Fibroblast of pulmonary artery (primary cell): ENCODE measurements at regions not wholly inside any gene's neighbourhood (a gene's known extent, or its start where the extent isn't known, plus 50 kb on each side); places are given as distances from the start of the nearest gene placed in this dataset.

ENCODE experiments used
- DNase-seq: peaks from one replicate; pipeline ENCODE4 v3.0.0-alpha.2; 2010; ENCODE audit warnings: low read depth
- H3K4me3 ChIP-seq: replicated peaks from 2 replicates; pipeline ENCODE4 v1.5.1; 2011; ENCODE audit warnings: low read depth, mild to moderate bottlenecking, control low read depth, low read length, moderate library complexity
- TF ChIP-seq, protein P1 (sequence below): IDR thresholded peaks from 2 replicates; pipeline ENCODE4 v1.5.1; 2011; ENCODE audit warnings: mild to moderate bottlenecking, control low read depth, low read length, inconsistent platforms; ENCODE audit errors: missing control alignments

DNA sequence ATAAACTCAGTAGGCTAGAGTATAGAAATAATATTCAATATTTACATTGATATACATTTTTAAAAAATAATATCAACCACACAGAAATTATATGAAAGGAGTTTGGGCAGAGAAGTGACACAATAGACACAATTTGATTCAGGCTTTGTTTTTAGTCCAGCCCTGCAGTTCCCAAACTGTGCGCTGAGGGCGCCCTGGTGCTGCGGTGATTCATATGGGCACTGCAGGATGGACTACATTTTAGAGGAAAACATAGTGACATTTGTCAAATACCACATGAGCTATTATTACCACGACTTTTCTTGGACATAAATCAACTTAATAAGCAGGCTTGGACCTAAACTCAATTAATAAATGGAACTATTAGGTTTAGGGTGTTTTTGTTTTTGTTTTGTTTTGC, 364.3 kb upstream of the ID4 start:
- TF ChIP-seq, protein P1, sequence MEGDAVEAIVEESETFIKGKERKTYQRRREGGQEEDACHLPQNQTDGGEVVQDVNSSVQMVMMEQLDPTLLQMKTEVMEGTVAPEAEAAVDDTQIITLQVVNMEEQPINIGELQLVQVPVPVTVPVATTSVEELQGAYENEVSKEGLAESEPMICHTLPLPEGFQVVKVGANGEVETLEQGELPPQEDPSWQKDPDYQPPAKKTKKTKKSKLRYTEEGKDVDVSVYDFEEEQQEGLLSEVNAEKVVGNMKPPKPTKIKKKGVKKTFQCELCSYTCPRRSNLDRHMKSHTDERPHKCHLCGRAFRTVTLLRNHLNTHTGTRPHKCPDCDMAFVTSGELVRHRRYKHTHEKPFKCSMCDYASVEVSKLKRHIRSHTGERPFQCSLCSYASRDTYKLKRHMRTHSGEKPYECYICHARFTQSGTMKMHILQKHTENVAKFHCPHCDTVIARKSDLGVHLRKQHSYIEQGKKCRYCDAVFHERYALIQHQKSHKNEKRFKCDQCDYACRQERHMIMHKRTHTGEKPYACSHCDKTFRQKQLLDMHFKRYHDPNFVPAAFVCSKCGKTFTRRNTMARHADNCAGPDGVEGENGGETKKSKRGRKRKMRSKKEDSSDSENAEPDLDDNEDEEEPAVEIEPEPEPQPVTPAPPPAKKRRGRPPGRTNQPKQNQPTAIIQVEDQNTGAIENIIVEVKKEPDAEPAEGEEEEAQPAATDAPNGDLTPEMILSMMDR = peak; percentile 33
- DNase-seq = peak; percentile 12
- H3K4me3 ChIP-seq = no peak overlapping the region

DNA sequence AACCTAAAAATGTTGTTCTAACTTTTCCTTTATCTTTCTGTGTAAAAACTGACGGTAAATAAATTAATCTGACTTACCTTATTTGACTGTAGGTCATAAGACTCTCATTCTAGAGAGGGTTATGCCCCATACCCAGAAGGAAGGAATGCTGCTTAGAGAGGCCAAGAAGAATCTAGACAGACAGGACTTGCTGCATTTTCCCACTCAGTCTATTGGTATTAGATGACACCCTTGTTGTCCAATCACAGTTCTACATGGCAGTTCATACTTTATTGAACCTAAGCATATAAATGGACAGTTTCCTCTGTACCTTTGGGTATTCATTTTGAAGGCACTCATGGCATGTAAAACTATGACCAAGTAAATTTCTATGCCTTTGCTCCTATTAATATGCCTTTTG, 359.6 kb upstream of the ID4 start:
- H3K4me3 ChIP-seq = no peak overlapping the region
- no peak for DNase-seq
- TF ChIP-seq, protein P1 = no peak

DNA sequence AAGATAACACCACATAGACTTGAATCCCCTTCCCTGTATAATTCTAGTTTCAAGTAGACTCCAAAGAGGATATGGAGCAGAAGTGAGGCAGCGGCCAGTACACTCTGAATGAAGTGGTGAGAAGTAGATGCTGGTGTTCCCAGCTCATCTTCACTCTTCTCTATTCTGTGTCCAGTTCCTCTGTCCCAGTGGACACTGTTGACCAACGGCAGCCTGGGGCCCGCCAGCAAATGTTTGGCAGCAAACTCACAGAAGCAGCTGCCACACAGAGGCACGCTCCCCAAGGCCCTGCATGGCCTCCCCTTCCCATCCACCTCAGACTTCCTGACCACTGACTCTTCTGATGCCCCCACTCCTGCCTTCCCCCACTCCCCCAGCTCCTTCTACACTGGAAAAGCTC, 358.9 kb upstream of the ID4 start:
- TF ChIP-seq, protein P1 = no peak
- DNase-seq = no peak

DNA sequence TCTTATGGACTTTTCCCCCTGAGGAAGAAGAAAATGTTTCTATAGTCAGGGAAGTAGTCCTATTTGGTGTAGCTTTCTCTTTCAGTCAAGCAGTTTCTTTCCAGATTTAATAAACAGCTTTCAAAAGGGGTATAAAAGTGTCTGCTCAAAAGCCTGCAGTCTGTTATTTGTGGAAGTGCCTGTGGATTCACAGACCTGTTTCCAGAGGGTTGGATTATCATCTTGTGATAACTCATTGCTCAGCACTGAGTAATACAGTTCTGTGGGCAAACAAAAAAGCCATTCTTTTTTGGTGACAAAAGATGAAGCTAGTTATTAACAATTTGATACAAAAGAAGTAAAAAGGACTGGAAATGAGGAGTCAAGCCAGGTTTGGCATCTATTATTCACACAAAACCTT, 358.2 kb upstream of the ID4 start:
- TF ChIP-seq, protein P1 = no peak
- DNase-seq = peak; percentile 10
- H3K4me3 ChIP-seq = no peak overlapping the region

More for the DNA sequence above, 358.9 kb upstream of the ID4 start:
- H3K4me3 ChIP-seq = no peak overlapping the region

DNA sequence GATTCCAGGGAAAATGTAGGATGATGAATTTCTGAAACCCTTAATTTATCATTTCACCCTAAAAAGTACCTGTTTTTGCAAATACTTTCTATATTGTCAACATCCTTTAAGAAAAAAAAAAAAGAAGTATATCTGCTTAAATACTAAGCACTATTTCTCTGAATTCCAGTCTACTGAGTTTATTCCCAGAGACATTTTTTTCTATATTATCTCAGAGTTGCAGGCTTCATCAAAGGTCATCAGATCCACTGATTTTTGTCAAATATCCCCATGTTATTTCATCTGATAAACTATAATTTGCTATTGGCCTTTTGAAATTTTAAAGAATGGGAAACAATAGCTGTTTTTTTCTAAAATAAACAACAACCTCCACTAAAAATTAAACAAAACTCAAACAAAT, 357.6 kb upstream of the ID4 start:
- TF ChIP-seq, protein P1 = no peak
- no peak for DNase-seq

DNA sequence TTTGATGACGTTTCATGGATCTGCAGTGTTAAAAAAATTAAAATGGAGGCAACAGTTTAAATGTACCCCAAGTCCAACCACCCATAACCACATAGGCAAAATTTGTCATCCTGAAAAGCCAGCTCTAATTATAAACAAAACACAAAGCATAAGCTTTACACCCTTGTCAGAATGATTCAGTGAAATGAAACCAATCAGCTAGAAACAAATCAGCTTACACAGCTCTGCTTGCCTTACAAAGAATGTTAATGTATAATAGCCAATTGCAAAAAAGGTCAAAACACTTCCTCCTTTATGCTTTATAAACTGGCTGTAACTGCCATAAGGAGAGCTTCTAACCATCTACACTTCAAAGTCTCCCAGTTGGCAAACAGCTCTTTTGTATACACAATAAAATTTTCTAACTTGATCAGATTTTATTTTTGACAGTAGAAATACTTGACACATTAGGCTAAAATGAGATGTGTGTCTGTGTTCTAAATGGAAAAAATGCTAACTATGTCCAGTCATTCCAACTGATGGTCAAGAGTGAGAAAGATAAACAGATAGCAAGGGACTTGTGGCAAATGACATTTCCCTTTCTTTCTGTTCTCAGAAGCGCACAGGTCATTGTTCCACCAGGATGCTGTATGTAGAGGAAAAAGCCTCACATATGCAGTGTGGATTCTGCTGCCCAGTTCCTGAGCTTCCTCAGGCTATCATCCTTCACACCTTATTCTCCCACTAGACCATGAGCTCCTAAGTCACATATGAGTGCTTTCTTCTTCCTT, 344.3 kb upstream of the ID4 start:
- TF ChIP-seq, protein P1 = no peak
- no peak for DNase-seq

More for the DNA sequence above, 357.6 kb upstream of the ID4 start:
- no peak overlapping the region for H3K4me3 ChIP-seq

DNA sequence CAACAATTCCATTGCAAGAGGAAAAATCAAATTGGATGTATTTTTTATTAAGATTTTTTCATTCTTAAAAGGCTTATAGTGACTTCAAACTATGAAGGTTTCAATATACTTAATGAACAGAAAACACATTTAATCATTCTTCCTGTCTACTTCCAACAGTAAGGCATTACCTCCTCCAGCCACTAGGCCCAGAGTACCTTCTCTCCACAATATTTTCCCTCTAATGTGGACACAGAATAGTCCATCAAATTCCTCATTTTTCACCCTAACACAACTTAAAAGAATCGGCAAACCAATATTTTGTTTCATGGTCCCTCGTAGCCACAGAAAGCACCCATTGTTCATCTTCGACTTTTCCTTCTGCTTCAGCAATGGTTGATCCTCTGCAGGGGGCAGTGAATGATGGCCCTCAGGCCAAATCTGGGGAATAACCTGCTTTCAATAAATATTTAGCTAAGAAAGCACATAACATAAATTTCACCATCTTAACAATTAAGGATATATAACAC, 335.4 kb upstream of the ID4 start:
- TF ChIP-seq, protein P1 = no peak
- H3K4me3 ChIP-seq = no peak overlapping the region
- no peak for DNase-seq

More for the DNA sequence above, 344.3 kb upstream of the ID4 start:
- no peak overlapping the region for H3K4me3 ChIP-seq
